HPDE6-E6E7 (cell line): ENCODE measurements at regions not wholly inside any gene's neighbourhood (a gene's known extent, or its start where the extent isn't known, plus 50 kb on each side); places are given as distances from the start of the nearest gene placed in this dataset.

Source experiments
- DNase-seq: peaks from one replicate; pipeline ENCODE4 v3.0.0; 2011; ENCODE audit warnings: missing footprints; ENCODE audit errors: extremely low spot score

DNA sequence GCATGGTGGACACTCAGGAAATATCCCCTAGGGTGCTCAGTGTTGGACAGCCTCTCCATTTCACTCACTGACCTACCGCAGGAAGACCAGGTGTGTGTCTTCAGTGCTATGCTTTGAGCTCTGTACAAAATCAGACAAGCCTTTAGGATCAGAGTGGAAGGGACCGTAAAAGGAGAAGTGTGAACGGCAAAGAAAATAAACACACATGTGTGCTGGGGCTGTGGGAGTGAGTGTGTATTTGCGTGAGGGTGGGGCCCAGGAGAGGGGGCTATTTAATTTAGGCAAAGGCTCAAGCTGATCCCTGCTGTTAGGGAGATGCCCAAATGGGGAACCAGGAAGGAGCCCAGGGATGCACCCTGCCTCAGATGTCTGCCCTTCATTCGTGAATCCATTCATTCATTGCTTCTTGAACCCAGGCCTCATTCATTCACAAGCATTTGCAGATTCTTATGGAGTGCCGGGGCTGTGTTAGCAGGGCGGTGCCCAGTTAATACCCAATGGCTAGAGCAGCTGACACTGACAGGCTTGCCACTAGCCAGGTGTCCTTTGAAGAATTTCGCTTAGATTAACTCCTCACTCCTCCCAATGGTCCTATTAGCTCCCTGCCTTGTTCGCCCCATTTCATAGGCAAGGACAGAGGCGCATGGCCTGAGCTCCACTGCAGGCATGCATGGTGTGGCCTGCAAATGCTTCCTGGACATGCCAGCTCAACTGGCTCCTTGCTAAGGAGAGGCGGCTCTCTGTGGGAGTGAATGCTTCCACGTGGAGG is 296.7 kb upstream of the FOXF1 start:
- DNase-seq: no peak

GRCh38 chr16:86214326-86215232 is 295.7 kb upstream of the FOXF1 start:
- no peak for DNase-seq

- DNase-seq: no peak
These were observed 294.9 kb upstream of the FOXF1 start for GRCh38 chr16:86215233-86215978.

- no peak for DNase-seq
These were observed 294.2 kb upstream of the FOXF1 start for GRCh38 chr16:86215979-86216585.

GRCh38 chr16:86216591-86216990 is 293.7 kb upstream of the FOXF1 start:
- DNase-seq: no peak

DNA sequence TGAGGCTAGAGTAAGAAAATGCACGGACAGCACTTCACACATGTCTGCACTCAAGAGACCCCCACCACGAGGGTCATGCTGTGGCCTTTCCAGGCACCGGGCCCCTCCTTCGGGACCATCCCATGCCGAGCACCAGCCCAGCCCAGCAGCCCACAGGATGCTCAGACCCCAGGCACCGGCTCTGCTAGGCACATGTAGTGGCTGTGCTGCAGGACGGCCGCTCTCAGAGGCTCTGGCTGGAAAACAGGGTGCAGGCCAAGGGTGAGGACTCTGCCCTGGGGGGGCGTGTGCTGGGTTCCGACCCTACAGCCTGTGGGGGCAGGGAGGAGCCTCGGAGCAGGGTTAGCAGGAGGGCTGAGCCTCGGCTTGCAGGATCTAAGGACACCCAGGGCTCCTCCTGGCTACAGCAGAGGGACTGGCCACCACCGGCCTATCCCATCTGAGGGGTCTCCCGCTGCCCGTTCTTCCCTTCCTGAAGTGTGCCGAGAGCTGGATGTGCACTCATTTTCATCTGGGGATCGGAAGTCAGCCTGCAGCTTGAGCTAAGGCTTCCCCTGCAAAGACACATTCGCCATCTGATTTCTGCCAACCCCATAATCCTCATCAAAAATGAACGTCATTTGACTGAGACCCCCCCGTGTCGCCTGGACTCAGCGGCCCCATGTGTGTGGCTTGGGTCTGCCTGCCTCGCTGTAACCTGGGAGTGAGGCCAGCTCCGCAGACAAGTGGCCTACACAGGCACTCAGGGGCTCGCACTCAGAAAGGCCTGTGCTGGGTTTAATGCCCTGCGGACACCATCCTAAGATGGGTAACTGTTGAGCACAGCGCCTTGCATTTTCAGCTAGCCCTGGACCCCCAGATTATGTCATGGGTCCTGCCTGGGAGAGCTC is 293.1 kb upstream of the FOXF1 start:
- DNase-seq: no peak

DNA sequence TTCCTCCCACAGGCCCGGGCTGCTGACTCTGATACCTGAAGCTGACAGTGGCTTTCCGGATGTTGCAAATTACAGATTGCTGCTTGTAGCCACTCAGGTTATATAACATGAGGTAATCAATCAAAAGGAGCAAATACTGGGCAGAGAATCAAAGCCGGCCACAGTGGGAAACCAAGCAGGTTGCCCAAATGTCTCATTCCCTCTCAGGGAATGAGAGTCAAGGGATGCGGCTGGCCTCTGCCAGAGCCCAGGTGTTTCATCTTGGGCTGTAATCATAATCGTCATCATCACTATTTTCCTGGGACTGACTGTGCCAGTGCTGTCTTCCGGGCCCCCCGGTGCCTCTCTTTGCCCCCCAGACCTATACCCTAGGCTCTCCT is 292.4 kb upstream of the FOXF1 start:
- DNase-seq: no peak

DNA sequence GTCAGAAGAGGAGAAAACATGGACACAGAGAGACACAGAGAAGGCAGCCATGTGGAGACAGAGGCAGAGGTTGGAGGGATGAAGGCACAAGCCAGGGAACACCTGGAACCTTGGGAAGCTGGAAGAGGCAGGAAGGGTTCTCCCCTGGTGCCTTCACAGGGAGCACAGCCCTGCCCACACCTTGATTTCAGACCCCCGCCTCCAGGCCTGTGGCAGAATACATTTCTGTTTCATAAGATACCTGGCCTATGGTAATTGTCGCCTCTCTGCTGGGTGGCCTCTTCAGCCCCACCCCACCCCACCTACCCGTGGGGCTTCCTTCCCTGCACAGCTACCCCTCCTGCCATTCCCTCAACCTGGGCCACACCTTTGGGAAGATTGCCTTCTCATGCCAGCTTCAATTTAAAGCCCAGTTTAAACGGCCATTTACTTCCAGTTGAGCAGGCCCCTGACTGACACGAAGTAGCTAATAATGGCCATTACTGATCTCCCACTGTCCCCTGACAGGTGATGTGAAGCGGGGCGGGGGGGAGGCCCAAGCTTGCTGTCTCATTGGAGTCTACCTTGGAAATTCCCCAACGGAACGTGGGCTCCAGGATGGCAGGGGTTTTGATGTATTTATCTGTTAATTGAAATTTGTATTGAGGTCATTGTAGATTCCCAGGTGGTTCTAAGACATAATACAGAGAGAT is 291.7 kb upstream of the FOXF1 start:
- DNase-seq: no peak

GRCh38 chr16:86219655-86220445 is 290.5 kb upstream of the FOXF1 start:
- no peak for DNase-seq

- DNase-seq: no peak
These were observed 289.8 kb upstream of the FOXF1 start for GRCh38 chr16:86220561-86220960.

GRCh38 chr16:86221085-86221484 is 289.2 kb upstream of the FOXF1 start:
- DNase-seq: no peak

- no peak for DNase-seq
These were observed 287.8 kb upstream of the FOXF1 start for GRCh38 chr16:86222547-86222946.

DNA sequence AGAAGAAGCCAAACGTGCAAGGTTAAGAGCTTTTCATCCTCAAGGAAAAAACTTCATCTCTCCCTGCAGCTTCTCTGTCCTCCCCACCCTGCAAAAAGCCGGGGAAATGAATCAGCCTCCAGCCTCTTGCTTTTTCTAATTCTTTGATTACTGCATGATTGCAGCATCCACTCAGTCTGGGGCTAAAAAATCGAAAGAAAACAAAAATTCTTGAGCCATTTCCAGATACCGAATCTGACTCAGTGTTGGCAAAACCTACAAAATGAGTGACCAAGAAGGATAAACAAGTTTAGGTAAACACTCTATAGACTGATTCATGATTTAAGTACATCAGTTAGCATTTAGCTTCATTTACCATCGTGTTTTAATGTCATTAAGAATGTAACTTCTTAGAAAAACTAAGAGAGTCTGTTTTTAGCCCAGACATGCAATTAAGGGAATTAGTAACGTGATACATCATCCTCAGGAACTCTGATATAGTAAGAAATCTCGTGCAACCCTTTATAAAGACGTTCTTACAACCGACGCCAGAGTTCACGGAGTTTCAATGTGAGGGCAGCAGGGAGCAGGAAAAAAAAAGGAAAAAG is 287.3 kb upstream of the FOXF1 start:
- DNase-seq: no peak

- no peak for DNase-seq
These were observed 286.2 kb upstream of the FOXF1 start for GRCh38 chr16:86224126-86224525.

GRCh38 chr16:86224629-86225028 is 285.7 kb upstream of the FOXF1 start:
- DNase-seq: no peak

GRCh38 chr16:86225905-86226371 is 284.4 kb upstream of the FOXF1 start:
- no peak for DNase-seq

- no peak for DNase-seq
These were observed 283.3 kb upstream of the FOXF1 start for GRCh38 chr16:86227041-86227440.

DNA sequence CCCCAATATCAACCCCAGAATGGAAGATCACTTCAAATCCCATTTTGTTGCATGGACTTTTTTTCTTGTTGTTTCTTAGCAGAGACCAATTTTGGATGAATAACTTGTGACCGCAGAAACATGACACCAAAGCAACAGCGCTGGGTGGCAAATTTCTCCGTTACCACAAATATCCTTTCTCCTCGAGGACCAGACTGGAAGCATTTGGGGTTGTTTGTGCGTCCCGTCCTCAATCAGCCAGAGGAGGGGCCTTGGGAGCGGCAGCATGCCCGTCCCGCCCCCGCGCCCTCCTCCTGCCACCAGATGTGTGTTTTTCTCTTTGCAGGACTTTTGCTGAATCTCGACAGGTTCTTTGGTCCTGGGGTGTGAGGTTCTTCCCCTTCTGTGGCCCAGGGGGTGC is 282.5 kb upstream of the FOXF1 start:
- no peak for DNase-seq

DNA sequence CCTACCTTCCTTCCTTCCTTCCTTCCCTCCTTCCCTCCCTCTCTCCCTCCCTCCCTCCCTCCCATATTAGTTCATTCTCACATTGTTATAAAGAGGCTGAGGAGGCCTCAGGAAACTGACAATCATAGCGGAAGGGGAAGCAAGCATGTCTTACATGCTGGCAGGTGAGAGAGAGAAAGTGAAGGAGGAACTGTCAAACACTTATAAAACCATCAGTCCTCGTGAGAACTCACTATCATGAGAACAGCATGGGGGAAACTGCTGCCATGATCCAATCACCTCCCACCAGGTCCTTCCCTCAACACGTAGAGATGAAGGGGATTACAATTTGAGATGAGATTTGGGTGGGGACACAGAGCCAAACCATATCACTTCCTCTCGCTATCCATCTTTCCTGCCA is 281.6 kb upstream of the FOXF1 start:
- DNase-seq: no peak
